NCI-H524 treated with DMSO at 0.1 percent for 48 hours (cell line): ENCODE measurements at regions not wholly inside any gene's neighbourhood (a gene's known extent, or its start where the extent isn't known, plus 50 kb on each side); places are given as distances from the start of the nearest gene placed in this dataset.
A peak's percentile ranks its signal among the peaks of the same experiment; 100 is the strongest.
"Not testable (repeated sequence)": the region's sequence is repeated elsewhere in the genome, so short reads cannot be mapped to it uniquely, and the experiment has no call there.

ENCODE experiments used
- DNase-seq: peaks from one replicate; lab custom pipeline; 2025; lab: John Stamatoyannopoulos, UW

- no peak for DNase-seq
Measured at GRCh38 chr3:191148131-191148530, 50.9 kb upstream of the OSTN start.

DNA sequence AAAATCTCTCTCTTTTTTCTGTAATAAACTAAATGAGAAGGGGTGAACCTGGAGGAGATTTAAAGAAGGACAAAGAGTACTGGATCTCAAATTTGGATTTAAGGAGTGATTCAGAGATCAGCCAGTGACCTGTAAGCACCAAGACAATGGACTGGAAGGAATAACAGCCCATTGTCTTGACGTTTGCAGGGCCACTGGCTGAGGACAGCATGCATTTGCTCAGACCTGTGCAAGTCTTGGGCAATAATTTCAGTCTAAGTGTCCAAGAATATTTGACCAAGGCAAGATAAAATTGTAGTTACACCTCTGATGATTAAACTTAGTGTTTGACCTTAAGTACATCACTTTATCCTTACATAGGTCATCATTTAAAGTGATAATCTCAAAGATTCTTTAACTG lies 55.8 kb upstream of the OSTN start:
- DNase-seq = no peak

DNA sequence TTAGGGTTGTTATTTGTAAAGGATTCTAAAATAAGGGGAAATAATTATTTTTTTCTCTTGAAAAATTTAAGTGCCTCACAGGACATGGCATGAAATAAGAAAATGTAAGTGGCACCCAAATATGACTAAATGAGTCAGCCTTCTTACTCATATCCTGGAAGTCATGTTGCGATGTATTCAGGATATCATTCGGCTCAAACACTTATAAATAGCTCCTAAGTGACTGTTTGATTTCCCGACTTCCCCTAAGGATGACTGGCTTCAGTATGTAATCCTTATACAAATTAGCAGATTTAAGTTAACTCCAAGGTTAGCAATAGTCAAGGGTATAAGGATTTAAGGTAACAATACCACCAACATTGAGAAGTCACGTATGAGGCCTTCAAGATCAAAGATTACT lies 57.3 kb upstream of the OSTN start:
- DNase-seq = no peak

DNA sequence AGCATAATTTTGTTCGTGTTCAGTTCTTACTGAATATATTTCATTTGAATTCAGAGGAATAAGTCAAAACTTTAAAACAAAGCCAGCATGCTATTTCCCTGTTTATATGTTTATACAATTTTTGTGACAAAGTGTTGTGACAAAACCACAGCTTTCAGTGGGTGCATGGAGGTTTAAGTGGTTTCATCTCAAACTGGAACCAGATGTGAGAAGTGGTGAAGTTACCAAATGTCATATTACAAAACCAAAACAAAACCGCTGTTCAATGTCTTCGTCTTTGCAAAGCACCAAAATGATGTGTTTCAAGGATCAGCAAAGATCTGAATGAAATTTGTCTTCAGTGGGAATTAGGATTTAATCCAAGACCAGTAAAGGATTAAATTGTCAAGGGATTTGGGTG lies 59.3 kb upstream of the OSTN start:
- DNase-seq = no peak

GRCh38 chr3:191138937-191139336 lies 60.1 kb upstream of the OSTN start:
- no peak for DNase-seq

- DNase-seq = no peak
Measured at GRCh38 chr3:191137708-191138107, 61.3 kb upstream of the OSTN start.

DNA sequence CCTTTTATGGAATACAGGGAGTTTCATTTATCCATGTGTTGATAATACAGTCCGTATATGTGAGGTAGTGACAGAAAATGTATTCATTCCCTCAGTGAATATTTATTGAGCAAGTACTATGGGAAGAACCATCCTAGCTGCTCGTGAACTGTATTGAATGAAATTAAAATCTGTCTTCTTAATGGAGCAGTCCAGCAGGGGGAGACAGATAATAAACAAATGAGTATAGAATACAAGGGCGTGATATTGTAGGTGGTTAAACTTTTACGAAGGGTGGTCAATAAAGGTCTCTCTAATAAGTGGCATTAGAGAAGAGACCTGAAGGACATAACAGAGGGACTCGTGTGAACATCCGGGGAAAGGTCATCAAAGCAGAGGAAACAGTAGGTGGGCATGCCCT lies 62.7 kb upstream of the OSTN start:
- no peak for DNase-seq

DNA sequence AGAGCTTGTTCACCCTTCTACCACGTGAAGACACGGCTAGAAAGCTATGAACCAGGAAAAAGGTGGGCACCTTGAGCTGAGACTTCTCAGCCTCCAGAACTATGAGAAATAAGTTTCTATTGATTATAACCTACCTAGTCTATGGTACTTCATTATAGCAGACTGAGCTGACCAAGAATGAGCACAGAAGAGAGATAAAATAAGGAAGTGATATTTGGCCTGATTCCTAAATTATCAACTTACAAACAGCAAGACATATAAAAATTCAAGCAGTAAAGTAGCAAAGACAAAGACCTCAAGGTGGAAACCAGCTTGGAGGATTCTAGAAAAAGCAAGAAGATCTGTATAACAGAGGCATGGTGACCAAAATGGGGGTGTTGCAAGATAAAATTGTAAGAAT lies 63.9 kb upstream of the OSTN start:
- no peak for DNase-seq

DNA sequence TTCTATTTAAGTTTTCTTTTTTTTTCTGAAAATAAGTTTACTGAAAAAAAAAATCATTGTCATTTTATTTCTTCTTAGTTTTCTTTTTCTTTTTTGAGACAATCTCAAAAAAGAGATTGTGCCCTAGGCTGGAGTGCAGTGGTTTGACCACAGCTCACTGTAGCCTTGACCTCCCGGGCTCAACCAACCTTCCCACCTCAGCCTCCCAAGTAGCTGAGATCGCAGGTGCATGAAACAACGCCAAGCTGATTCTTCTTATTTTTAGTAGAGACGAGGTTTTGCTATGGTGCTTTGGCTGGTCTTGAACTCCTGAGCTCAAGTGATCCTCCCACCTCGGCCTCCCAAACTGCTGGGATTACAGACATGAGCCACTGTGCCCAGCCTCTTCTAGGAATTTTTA lies 65.7 kb upstream of the OSTN start:
- no peak for DNase-seq

GRCh38 chr3:191131305-191131704 lies 67.7 kb upstream of the OSTN start:
- no peak for DNase-seq

DNA sequence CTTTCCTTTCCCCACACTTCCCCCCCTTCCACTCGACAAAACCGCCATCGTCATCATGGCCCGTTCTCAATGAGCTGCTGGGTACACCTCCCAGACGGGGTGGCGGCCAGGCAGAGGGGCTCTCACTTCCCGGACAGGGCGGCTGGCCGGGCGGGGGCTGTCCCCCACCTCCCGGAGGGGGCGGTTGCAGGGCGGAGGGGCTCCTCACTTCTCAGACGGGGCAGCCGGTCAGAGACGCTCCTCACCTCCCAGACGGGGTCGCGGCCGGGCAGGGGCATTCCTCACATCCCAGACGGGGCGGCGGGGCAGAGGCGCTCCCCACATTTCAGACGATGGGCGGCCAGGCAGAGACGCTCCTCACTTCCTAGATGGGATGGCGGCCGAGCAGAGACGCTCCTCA lies 74.2 kb upstream of the OSTN start:
- DNase-seq = not testable (repeated sequence)

DNA sequence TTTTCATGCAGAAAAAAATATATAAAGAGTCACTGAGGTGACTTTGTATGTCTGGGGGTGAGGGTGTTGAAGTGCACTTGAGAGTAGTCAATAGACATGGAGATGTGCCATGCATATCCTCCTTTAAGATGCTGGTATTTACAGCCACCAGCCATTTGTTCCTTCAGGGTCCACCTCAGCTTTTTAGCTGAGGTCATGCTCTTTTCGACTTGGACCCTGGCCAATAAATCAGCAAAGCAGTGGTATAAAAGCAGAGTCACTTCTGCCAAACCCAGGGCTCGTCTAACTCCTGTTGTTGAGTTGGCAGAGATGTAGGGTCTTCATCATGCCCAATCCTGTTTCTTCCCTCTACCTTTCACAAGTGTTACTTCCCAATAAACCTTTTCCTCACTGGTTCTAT lies 75.1 kb upstream of the OSTN start:
- peak; percentile 54 for DNase-seq

DNA sequence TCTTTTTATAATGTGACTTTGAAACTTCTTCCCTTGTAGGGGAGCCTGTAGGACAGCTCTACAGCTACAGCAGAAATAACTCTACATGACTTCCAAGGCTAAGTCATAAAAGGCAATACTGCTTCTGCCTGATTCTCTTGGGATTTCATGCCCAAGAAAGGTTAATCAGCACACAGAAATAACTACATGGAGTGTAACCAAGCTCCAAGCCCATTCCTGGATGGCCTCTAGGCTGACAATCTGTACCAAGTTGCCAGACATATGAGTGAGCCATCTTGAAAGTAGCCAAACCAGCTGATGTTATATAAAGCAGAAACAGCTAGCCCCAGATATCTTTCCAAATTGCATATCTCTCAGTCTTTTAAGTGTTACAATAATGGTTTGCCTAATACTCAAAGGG lies 75.8 kb upstream of the OSTN start:
- DNase-seq = no peak

DNA sequence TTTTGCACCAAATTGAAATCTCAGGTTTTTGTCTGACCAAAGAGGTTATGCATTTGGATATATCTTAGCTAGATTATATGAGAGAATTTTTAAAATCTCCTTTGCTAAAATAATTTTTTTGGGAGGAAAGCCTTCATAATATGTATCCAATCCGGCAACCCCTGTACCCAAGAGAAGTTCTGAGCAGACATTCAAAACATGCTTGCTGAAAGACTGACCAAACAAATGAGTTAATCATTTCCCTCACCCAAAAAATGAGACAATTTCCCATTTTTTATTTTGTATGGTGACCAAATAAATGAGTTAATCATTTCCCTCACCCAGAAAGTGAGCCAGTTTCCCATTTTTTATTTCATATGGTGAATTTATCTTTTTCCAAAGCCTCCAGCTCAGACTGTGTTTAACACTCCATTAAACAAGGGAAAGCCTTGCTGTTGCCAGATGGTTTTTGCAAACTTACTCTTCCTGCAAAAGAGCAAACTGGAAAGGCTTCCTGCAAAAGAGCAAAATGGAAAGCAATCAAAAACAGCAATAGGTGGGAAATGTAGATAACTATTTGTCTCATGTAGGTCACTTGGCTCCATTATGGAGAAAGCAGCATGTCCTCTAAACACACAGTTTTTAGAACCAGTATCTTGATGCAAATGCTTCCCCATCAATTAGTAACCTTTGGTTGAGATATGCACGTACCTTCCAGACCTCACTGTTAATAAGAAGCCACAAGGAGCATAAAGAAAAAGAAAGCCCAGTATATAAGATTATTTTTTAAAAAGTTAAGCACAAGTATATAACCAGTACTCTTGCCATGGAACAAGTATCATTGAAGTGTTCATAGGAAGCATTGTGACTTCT lies 78.4 kb upstream of the OSTN start:
- no peak for DNase-seq

DNA sequence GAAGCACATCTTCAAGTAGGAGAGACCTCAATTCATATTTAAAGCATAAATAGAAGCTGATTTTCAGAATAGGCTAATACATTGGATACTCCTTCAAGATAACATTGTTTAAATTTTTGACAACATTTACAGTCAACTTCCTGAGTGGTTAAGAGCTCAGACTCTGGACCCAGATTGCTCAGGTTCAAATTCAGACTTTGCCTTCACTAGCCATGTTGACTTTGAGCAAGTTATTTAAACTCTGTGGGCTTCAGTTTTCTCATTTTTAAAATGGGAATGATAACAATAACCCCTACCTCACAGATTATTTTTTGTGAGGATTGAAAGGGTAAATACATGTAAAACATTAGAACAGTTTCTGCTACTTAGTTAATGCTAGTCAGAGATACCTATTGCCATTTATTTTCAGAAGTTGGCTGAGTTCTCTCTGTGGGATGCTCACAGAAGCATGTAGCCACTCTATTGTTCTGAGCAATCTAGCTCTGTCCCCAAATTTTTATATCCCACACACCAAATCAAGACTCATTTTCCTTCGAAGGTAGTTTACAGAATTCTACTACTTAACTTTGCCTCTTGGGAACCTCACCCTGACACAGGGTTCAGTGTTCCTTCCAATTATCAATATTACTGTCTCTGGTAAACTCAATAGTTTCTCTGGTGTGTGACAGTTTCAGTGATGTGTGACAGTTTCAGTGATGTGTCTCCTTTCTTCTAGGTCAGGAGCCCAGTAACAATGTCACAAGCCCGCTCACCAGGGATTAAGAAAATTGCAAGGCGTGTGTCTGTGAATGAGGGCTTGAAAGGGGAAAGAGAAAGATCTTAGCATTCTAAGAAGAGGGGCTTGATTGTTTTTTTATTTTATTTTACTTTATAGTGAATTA lies 79.4 kb upstream of the OSTN start:
- DNase-seq = no peak

DNA sequence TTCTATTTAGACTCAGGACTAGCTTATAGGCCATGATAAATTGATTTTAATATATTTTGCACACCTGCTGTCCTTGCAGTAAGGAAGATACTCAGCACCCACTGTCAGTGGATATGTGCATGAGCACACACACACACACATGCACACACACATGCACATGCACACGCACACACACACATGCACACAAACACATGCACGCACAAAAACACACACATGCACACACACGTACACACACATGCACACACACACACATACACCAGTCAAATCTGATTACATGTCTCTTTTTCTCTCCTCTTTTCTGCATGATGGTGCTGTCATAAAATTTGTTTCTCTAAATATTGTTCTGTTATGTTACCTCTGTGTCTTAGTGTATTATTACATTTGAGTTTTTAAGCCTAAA lies 87.3 kb upstream of the OSTN start:
- no peak for DNase-seq

DNA sequence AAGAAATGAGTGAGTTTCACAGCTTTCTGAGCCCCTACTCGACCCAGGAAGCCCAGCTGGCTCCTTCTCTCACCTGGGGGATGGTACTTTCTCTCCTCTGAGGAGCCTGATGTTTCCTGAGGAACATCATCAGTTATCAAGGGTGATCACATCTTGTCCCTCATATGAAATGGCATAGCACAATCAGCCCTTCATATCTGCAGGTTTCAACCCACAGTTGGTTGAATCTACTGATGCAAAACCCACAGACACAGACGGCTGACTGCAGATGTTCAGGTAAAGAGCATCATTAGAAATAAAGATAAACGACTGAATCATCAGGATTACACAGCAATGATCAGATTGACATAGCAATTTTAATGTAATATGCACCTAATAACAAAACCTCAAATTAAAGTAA lies 93.6 kb upstream of the OSTN start:
- no peak for DNase-seq

DNA sequence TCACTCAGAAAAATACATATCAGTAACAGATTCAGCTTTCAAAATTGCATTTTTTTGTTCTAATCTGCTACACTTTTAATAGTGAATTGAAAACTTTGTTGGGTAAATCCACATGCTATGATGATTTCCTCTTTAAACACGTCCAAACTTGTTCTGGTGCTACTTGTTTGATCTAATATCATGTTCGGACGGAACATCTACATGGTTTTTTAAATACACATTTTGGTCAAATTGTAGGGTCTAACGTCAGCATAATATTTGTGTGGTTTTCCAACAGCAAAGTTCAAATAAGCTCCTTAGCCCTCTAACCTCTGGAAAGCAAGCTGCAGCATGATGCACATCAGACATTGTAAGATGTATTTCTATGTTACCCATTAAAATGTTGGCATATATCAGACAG lies 98.5 kb upstream of the OSTN start:
- DNase-seq = no peak

GRCh38 chr3:191094057-191094845 lies 104.8 kb upstream of the OSTN start:
- no peak for DNase-seq

- DNase-seq = no peak
Measured at GRCh38 chr3:191087391-191087790, 111.7 kb upstream of the OSTN start.

GRCh38 chr3:191085091-191085490 lies 114.0 kb upstream of the OSTN start:
- DNase-seq = no peak

GRCh38 chr3:191078913-191079312 lies 120.1 kb upstream of the OSTN start:
- not testable (repeated sequence) for DNase-seq
